K562 (cell line): ENCODE measurements at regions not wholly inside any gene's neighbourhood (a gene's known extent, or its start where the extent isn't known, plus 50 kb on each side); places are given as distances from the start of the nearest gene placed in this dataset.

Experiments
- CCAR2 ChIP-seq: fragments of 200-400 bp; formaldehyde crosslinking; IDR thresholded peaks from 2 replicates; pipeline ENCODE4 v1.6.1; 2017; ENCODE audit warnings: mild to moderate bottlenecking, low read depth, low read length
- MAFF ChIP-seq: IDR thresholded peaks from 2 replicates; pipeline ENCODE4 v1.6.1; 2012; ENCODE audit warnings: low read length, improper control_type of control experiment
- MAX ChIP-seq: sonication (generic); formaldehyde crosslinking; IDR thresholded peaks from 2 replicates; pipeline ENCODE4 v1.9.0; 2022; ENCODE audit warnings: mild to moderate bottlenecking, missing genetic modification reagents
- MBD2 ChIP-seq: sonication (generic); IDR thresholded peaks from 2 replicates; pipeline ENCODE4 v1.6.1; 2016; ENCODE audit warnings: low read depth, borderline replicate concordance
- NFYB ChIP-seq: IDR thresholded peaks from 2 replicates; pipeline ENCODE4 v1.6.1; 2011; ENCODE audit warnings: mild to moderate bottlenecking, moderate library complexity; ENCODE audit not compliant: insufficient read length; ENCODE audit errors: extremely low read depth
- POLR2A ChIP-seq: fragments of 450-650 bp; conservative IDR thresholded peaks from 2 replicates; pipeline ENCODE4 v1.6.1; 2016
- SP1 ChIP-seq: sonication (generic); formaldehyde crosslinking; IDR thresholded peaks from 2 replicates; pipeline ENCODE4 v1.8.1; 2022; ENCODE audit warnings: mild to moderate bottlenecking, missing genetic modification reagents
- ZNF24 ChIP-seq: fragments of 450-650 bp; IDR thresholded peaks from 2 replicates; pipeline ENCODE4 v1.6.1; 2016
- ZNF57 ChIP-seq: fragments of 450-650 bp; formaldehyde crosslinking; IDR thresholded peaks from 2 replicates; pipeline ENCODE4 v1.4.0; 2020; ENCODE audit warnings: mild to moderate bottlenecking, moderate library complexity
- TF ChIP-seq, protein P1 (sequence below), 3 experiments: IDR thresholded peaks in 2 of 3; conservative IDR thresholded peaks in 1 of 3; 2 replicates each; pipeline ENCODE4 v1.5.1; 2011 to 2012; ENCODE audit warnings: low read length in 3 of 3, mild to moderate bottlenecking in 3 of 3, control low read depth in 2 of 3, improper control_type of control experiment in 1 of 3, inconsistent platforms in 1 of 3, low read depth in 1 of 3, mixed read lengths in 1 of 3, moderate library complexity in 1 of 3; ENCODE audit not compliant: insufficient read depth in 2 of 3
- TF ChIP-seq, protein P2 (sequence below): IDR thresholded peaks from 3 replicates; pipeline ENCODE4 v1.6.1; 2011; ENCODE audit warnings: borderline replicate concordance, mild to moderate bottlenecking; ENCODE audit not compliant: insufficient read length, insufficient read depth
- TF ChIP-seq, protein P3 (sequence below): fragments of 250-450 bp; sonication (Bioruptor Pico); IDR thresholded peaks from 2 replicates; pipeline ENCODE4 v1.4.0; 2020; ENCODE audit warnings: mild to moderate bottlenecking

GRCh38 chr11:80487952-80488351 lies 1047.1 kb upstream of the TENM4 start:
- TF ChIP-seq ZNF57 = no peak
- TF ChIP-seq POLR2A = no peak
- TF ChIP-seq, protein P1, sequence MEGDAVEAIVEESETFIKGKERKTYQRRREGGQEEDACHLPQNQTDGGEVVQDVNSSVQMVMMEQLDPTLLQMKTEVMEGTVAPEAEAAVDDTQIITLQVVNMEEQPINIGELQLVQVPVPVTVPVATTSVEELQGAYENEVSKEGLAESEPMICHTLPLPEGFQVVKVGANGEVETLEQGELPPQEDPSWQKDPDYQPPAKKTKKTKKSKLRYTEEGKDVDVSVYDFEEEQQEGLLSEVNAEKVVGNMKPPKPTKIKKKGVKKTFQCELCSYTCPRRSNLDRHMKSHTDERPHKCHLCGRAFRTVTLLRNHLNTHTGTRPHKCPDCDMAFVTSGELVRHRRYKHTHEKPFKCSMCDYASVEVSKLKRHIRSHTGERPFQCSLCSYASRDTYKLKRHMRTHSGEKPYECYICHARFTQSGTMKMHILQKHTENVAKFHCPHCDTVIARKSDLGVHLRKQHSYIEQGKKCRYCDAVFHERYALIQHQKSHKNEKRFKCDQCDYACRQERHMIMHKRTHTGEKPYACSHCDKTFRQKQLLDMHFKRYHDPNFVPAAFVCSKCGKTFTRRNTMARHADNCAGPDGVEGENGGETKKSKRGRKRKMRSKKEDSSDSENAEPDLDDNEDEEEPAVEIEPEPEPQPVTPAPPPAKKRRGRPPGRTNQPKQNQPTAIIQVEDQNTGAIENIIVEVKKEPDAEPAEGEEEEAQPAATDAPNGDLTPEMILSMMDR (IDR thresholded peaks at IDR 0.05 in 2 of 3, conservative IDR thresholded peaks at IDR 0.05 in 1 of 3; ENCODE audit: insufficient read depth in 2 of 3, low read depth in 1 of 3, low read length in 3 of 3) = no peak
- TF ChIP-seq, protein P2, sequence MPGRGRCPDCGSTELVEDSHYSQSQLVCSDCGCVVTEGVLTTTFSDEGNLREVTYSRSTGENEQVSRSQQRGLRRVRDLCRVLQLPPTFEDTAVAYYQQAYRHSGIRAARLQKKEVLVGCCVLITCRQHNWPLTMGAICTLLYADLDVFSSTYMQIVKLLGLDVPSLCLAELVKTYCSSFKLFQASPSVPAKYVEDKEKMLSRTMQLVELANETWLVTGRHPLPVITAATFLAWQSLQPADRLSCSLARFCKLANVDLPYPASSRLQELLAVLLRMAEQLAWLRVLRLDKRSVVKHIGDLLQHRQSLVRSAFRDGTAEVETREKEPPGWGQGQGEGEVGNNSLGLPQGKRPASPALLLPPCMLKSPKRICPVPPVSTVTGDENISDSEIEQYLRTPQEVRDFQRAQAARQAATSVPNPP = no peak
- no peak for TF ChIP-seq MAX
- no peak for TF ChIP-seq SP1 (CRISPR knock-in tag)
- no peak for TF ChIP-seq MAFF
- TF ChIP-seq ZNF24 = no peak
- TF ChIP-seq, protein P3, sequence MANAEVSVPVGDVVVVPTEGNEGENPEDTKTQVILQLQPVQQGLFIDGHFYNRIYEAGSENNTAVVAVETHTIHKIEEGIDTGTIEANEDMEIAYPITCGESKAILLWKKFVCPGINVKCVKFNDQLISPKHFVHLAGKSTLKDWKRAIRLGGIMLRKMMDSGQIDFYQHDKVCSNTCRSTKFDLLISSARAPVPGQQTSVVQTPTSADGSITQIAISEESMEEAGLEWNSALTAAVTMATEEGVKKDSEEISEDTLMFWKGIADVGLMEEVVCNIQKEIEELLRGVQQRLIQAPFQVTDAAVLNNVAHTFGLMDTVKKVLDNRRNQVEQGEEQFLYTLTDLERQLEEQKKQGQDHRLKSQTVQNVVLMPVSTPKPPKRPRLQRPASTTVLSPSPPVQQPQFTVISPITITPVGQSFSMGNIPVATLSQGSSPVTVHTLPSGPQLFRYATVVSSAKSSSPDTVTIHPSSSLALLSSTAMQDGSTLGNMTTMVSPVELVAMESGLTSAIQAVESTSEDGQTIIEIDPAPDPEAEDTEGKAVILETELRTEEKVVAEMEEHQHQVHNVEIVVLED (CRISPR knock-in tag) = no peak
- TF ChIP-seq MBD2 = no peak
- no peak for TF ChIP-seq NFYB
- no peak for TF ChIP-seq CCAR2
